DMS53 treated with DMSO at 0.1 percent for 48 hours (cell line): ENCODE measurements at regions not wholly inside any gene's neighbourhood (a gene's known extent, or its start where the extent isn't known, plus 50 kb on each side); places are given as distances from the start of the nearest gene placed in this dataset.

Source experiments
- DNase-seq: peaks from one replicate; lab custom pipeline; 2025; ENCODE audit not compliant: unreplicated experiment; lab: John Stamatoyannopoulos, UW

GRCh38 chr16:52896478-52897164, 156.1 kb downstream of the CHD9NB start:
- no peak for DNase-seq

- no peak for DNase-seq
These were observed 178.7 kb downstream of the CHD9NB start for GRCh38 chr16:52874042-52874441.

- no peak for DNase-seq
These were observed 180.0 kb downstream of the CHD9NB start for GRCh38 chr16:52872731-52873130.

GRCh38 chr16:52871481-52871880, 181.2 kb downstream of the CHD9NB start:
- no peak for DNase-seq

GRCh38 chr16:52869243-52869642, 183.5 kb downstream of the CHD9NB start:
- no peak for DNase-seq

GRCh38 chr16:52863000-52863399, 189.7 kb downstream of the CHD9NB start:
- no peak for DNase-seq

- DNase-seq, result peak; percentile 77
These were observed 191.1 kb downstream of the CHD9NB start for GRCh38 chr16:52861614-52862022.

GRCh38 chr16:52855463-52855862, 197.2 kb downstream of the CHD9NB start:
- no peak for DNase-seq

- DNase-seq, result no peak
These were observed 199.7 kb downstream of the CHD9NB start for GRCh38 chr16:52852978-52853377.

- no peak for DNase-seq
These were observed 201.4 kb downstream of the CHD9NB start for GRCh38 chr16:52851211-52851740.

GRCh38 chr16:52843381-52843780, 209.3 kb downstream of the CHD9NB start:
- DNase-seq, result no peak

- peak; percentile 77 for DNase-seq
These were observed 215.4 kb downstream of the CHD9NB start for GRCh38 chr16:52837251-52837650.

- DNase-seq, result no peak
These were observed 217.8 kb downstream of the CHD9NB start for GRCh38 chr16:52834736-52835465.

GRCh38 chr16:52832771-52833170, 219.9 kb downstream of the CHD9NB start:
- no peak for DNase-seq

- no peak for DNase-seq
These were observed 225.2 kb downstream of the CHD9NB start for GRCh38 chr16:52827456-52827855.

GRCh38 chr16:52825892-52826291, 226.8 kb downstream of the CHD9NB start:
- no peak for DNase-seq

- DNase-seq, result no peak
These were observed 232.9 kb downstream of the CHD9NB start for GRCh38 chr16:52819808-52820207.

GRCh38 chr16:52819405-52819804, 233.3 kb downstream of the CHD9NB start:
- DNase-seq, result no peak

- DNase-seq, result no peak
These were observed 235.0 kb downstream of the CHD9NB start for GRCh38 chr16:52817696-52818095.

GRCh38 chr16:52816993-52817392, 235.7 kb downstream of the CHD9NB start:
- DNase-seq, result no peak

- peak; percentile 84 for DNase-seq
These were observed 239.8 kb downstream of the CHD9NB start for GRCh38 chr16:52812678-52813556.
